KBM-7 (cell line): ENCODE measurements at regions not wholly inside any gene's neighbourhood (a gene's known extent, or its start where the extent isn't known, plus 50 kb on each side); places are given as distances from the start of the nearest gene placed in this dataset.

Source experiments
- DNase-seq: peaks from one replicate; pipeline ENCODE4 v3.0.0-alpha.2; 2015
- in situ Hi-C: fragments of 300-500 bp; cut with MboI; formaldehyde crosslinking; loops from 2 replicates; pipeline ENCODE4 v1.14.3; 2020; ENCODE audit warnings: low sequenced_read_pairs, low pct_unique_long_range_greater_than_20kb, mixed read lengths

GRCh38 chr13:111040830-111041229, 74.3 kb upstream of the ARHGEF7 start:
- in situ Hi-C loops = no loop called here
- no peak for DNase-seq

DNA sequence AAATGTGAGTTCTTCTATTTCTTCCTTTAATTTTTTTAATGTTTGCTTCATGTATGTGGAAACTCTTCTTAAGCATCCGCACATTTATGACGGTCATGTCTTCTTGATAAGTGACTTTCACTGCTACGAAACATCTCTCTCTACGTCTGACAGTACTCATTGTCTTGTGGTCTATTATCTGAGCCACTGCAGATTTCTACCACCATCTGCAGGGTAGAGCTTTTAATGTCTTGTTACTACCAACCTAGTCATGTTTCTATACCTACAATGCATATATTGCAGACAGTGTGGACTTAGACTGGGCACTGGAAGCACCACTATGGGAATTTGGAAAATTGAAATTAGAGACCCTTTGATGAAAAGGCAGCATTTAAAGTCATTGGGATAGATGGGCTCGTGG, 75.4 kb upstream of the ARHGEF7 start:
- in situ Hi-C loops = no loop called here
- DNase-seq = no peak

GRCh38 chr13:111038887-111039286, 76.2 kb upstream of the ARHGEF7 start:
- in situ Hi-C loops = no loop called here
- no peak for DNase-seq

GRCh38 chr13:111037927-111038326, 77.2 kb upstream of the ARHGEF7 start:
- in situ Hi-C loops = no loop called here

GRCh38 chr13:111036665-111037064, 78.4 kb upstream of the ARHGEF7 start:
- in situ Hi-C loops = no loop called here
- DNase-seq = no peak

More at GRCh38 chr13:111037927-111038326, 77.2 kb upstream of the ARHGEF7 start:
- DNase-seq = no peak

GRCh38 chr13:111035861-111036260, 79.2 kb upstream of the ARHGEF7 start:
- in situ Hi-C loops = no loop called here
- no peak for DNase-seq

DNA sequence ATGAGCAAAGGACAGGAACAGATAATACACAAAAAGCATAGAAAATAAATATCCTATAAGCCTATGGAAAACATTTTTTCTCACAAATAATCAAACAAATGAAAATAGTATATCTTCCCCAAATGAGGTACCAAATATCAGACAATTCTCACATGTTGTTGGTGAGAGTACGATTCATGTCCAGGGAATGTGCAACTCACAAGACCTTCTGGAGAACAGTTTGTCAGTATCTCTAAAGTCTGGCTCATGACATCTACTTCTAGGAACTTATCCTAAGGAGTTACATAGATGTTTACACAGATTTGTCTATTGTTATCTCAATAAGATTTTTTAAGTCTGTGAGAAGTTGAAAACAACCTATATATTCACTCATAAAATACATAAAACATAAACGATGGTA, 80.3 kb upstream of the ARHGEF7 start:
- no peak for DNase-seq
- in situ Hi-C loops = no loop called here

DNA sequence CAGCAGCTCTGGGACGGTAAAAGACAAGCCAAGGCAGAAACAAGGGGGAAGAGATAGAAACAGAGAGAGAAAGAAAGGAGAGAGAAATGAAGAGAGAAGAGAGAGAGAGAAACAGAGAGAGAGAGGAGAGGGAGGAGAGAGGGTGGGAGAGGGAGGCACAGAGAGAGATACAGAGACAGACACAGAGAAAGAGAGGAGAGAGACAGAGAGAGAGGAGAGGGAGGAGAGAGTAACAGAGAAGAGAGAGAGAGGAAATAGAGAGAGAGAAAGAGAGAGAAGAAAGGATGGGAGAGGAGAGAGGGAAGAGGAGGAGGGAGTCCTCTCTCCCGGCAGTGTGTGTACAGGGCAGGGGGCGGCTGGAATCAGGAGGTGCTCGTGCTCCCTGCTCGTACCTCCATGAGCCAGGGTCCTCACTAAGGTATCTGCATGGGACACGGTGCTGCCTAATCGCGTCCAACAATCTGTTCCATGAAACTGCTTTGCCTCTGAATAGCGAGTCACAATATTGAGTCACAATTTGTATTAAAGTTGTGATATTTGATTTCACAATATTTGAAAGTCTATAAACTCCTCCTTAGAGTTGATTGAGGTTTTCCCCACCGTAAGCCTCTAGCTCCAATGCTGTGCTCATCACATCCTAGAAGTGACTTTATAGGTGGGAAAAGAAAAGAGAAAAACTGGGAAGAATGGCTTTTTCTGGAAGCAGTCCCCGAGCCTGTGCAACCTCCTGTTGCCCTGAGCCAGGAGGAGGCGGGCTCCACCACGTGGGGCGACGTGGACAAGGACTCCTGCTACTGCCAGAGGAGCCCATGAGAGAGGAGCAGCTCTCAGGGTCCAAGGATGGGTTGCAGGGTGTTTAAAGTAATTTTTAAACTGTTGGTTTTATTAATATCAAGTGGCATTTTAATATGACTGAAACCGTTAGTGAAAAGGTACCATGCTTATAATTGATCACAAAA, 81.7 kb upstream of the ARHGEF7 start:
- no peak for DNase-seq
- in situ Hi-C loops = no loop called here

GRCh38 chr13:111031531-111031961, 83.6 kb upstream of the ARHGEF7 start:
- in situ Hi-C loops = no loop called here
- no peak for DNase-seq

- in situ Hi-C loops = no loop called here
Measured at GRCh38 chr13:111029957-111030609, 85.0 kb upstream of the ARHGEF7 start.

DNA sequence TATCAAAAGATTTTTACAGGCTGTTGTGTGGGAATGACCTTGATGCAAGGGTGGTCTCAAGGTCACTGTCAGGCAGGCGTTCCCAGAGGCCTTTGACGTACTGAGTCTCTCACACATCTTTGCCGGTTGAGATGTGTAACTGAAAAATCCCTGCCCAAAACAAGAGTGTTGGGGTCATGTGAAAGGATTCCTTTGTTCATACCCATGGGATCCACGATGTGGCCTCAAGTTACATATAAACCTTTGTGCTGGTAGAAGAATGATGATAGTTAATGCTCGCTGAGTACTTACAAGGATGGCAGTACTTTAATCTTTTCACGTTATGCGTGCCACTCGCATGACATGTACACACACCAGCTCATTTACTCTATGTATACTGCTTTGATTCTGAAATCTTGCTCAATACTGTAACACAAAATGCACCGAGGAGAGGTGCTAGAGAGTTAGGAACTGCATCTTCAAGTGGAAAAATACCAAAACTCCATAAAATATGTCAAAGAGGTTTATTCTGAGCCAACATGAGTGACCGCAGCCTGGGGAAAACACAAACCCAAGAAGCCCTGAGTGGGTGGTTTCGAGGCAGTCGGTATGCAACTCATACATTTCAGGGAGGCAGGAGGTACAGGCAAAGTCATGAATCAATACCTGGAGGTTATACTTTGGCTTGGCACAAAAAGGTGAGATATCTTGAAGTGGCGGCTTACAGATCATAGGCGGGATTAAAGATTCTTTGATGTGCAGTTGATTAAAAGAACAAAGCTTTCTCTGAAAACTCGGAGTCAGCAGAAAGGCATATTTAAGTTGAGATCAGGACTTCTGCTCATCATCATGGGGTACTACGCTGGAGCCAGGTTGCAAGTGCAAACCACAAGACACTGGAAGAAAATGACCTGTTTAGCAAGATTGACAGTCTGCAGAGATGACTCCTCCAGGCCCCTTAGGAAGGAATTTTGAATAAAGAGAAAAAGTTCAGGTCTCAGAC, 87.4 kb upstream of the ARHGEF7 start:
- DNase-seq = no peak
- in situ Hi-C loops = no loop called here

More at GRCh38 chr13:111029957-111030609, 85.0 kb upstream of the ARHGEF7 start:
- no peak for DNase-seq

- in situ Hi-C loops = no loop called here
- DNase-seq = no peak
Measured at GRCh38 chr13:111025310-111025709, 89.8 kb upstream of the ARHGEF7 start.

- DNase-seq = no peak
- in situ Hi-C loops = no loop called here
Measured at GRCh38 chr13:111022886-111023285, 92.2 kb upstream of the ARHGEF7 start.

DNA sequence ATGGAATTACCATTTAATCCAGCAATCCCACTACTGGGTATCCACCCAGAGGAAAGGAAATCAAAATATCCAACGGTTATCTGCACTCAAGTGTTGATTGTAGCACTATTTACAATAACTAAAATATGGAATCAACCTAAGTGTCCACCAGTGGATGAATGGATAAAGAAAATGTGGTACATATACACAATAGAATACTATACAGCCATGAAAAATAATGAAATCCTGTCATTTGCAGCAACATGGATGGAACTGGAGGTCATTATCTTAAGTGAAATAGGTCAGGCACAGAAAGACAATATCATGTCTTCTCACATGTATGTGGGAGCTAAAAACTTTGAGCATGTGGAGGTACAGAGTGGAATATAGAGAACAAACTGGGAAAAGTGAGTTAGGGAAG, 92.9 kb upstream of the ARHGEF7 start:
- in situ Hi-C loops = no loop called here
- DNase-seq = no peak

GRCh38 chr13:111021270-111021669, 93.8 kb upstream of the ARHGEF7 start:
- no peak for DNase-seq
- in situ Hi-C loops = no loop called here

GRCh38 chr13:111020546-111020945, 94.6 kb upstream of the ARHGEF7 start:
- in situ Hi-C loops = no loop called here
- no peak for DNase-seq

- in situ Hi-C loops = no loop called here
- no peak for DNase-seq
Measured at GRCh38 chr13:111020021-111020420, 95.1 kb upstream of the ARHGEF7 start.

DNA sequence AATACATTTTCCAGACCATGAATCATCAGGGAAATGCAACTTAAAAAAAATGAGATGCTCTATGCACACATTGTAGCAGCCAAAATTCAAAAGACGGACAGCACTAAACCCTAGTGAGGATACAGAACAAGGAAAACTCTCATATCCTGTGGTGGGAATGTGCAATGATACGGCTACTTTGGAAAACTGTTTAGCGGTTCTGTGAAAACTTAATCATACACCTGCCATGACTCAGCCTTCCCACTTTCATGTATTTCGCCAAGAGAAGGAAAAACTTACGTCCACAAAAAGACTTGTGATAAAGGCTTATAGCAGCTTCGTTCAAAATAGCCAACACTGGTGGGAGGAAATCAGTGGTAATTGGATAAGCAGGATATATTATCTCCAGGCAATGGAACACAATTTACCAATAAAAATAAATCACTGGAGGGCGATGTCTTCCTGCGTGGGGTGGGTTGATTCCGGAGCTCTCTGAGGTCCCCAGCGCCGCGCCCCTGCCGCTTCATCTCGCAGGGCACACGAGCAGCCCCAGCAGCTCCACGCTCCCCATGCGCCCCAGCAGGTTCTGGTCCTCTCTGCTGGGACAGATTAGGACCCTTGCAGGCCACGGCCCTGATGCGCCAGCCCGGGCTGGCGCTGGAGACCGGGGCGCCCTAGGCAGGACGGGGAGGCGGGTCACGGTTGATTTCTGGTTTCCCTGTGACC, 97.2 kb upstream of the ARHGEF7 start:
- in situ Hi-C loops = no loop called here
- DNase-seq = no peak

DNA sequence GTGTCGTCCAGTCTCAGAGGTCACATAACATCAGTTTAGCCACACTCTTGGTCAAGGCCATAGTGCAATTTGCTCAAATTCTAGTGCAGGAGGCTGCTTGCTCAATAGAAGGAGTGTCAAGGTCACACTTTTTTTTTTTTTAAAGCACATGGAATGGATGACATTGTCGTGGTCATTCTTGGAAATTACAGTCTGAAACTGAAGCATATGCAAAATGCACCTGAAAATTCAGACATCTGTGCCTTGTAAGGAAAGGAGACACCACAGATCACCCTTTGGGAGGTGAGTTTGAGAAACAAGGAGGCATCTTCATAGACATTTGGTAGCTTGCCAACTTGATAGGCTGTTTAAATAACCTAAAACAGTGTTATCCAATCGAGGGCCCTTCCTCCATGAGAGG, 98.3 kb upstream of the ANKRD10 start:
- in situ Hi-C loops = no loop called here
- no peak for DNase-seq
